SK-N-SH (cell line): ENCODE measurements at regions not wholly inside any gene's neighbourhood (a gene's known extent, or its start where the extent isn't known, plus 50 kb on each side); places are given as distances from the start of the nearest gene placed in this dataset.

Experiments used
- CTCF ChIA-PET: fragments of 300-600, 350-600 bp; formaldehyde crosslinking; extraction: SDS; loops from one replicate; lab custom pipeline; 2021; lab: Yijun Ruan, JAX
- POLR2A ChIA-PET: fragments of 350-600 bp; sonication (Branson Sonifier 250); formaldehyde crosslinking; extraction: SDS; loops from one replicate; lab custom pipeline; 2020; ENCODE audit warnings: antibody characterized with exemption, inconsistent platforms; lab: Yijun Ruan, JAX
- DNase-seq: peaks from one replicate; pipeline ENCODE4 v3.0.0; 2012
- H2AFZ ChIP-seq: fragments of 200-600 bp; sonication (generic); 2 replicates; pipeline ENCODE4 v1.8.1; 2016; ENCODE audit warnings: antibody characterized with exemption, mild to moderate bottlenecking, low read depth
- H3F3A ChIP-seq: fragments of 200-600 bp; sonication (generic); replicated peaks from 2 replicates; pipeline ENCODE3; 2016; ENCODE audit warnings: antibody characterized with exemption, mild to moderate bottlenecking; ENCODE audit not compliant: insufficient read depth
- H3K27ac ChIP-seq, 2 experiments: fragments of 200-500 bp in 1 of 2; fragments of 200-600 bp in 1 of 2; sonication (Bioruptor generic) in 1 of 2; sonication (generic), shearing (Covaris generic) in 1 of 2; 2 replicates each; pipeline versions ENCODE4 v1.5.1 to v1.6.1; 2014 to 2016; ENCODE audit warnings: low read depth in 2 of 2, inconsistent platforms in 1 of 2, low read length in 1 of 2, mild to moderate bottlenecking in 1 of 2, mixed read lengths in 1 of 2
- H3K27me3 ChIP-seq: fragments of 200-600 bp; sonication (generic), shearing (Covaris generic); 2 replicates; pipeline ENCODE4 v1.6.1; 2016; ENCODE audit warnings: mixed run types; ENCODE audit not compliant: insufficient read depth
- H3K36me3 ChIP-seq, 2 experiments: fragments of 200-500 bp in 1 of 2; fragments of 200-600 bp in 1 of 2; sonication (Bioruptor generic) in 1 of 2; sonication (generic) in 1 of 2; replicated peaks in 1 of 2; 2 replicates each; pipeline versions ENCODE3 to v1.5.1; 2014 to 2016; ENCODE audit warnings: low read length in 1 of 2, mild to moderate bottlenecking in 1 of 2; ENCODE audit not compliant: insufficient read depth in 2 of 2, control insufficient read depth in 1 of 2
- H3K4me1 ChIP-seq, 2 experiments: fragments of 200-500 bp in 1 of 2; fragments of 200-600 bp in 1 of 2; sonication (Bioruptor generic) in 1 of 2; sonication (generic), shearing (Covaris generic) in 1 of 2; 2 replicates each; pipeline versions ENCODE4 v1.5.1 to v1.6.1; 2014 to 2016; ENCODE audit warnings: low read depth in 1 of 2, low read length in 1 of 2, mixed run types in 1 of 2; ENCODE audit not compliant: insufficient read depth in 2 of 2, control insufficient read depth in 1 of 2
- H3K4me2 ChIP-seq: fragments of 200-600 bp; sonication (generic), shearing (Covaris generic); 2 replicates; pipeline ENCODE4 v1.6.1; 2017; ENCODE audit warnings: mixed run types
- H3K4me3 ChIP-seq, 2 experiments: fragments of 200-500 bp in 1 of 2; fragments of 200-600 bp in 1 of 2; sonication (Bioruptor generic) in 1 of 2; sonication (generic), shearing (Covaris generic) in 1 of 2; 2 replicates each; pipeline versions ENCODE4 v1.5.1 to v1.8.1; 2014 to 2016; ENCODE audit warnings: low read depth in 2 of 2, inconsistent platforms in 1 of 2, low read length in 1 of 2, mild to moderate bottlenecking in 1 of 2, mixed read lengths in 1 of 2, moderate library complexity in 1 of 2
- H3K79me2 ChIP-seq: fragments of 200-600 bp; sonication (generic); 2 replicates; pipeline ENCODE4 v1.8.1; 2017; ENCODE audit warnings: mild to moderate bottlenecking; ENCODE audit not compliant: insufficient read depth
- H3K9ac ChIP-seq: fragments of 200-600 bp; sonication (generic); 2 replicates; pipeline ENCODE4 v1.6.1; 2017; ENCODE audit warnings: mixed run types
- H3K9me2 ChIP-seq: fragments of 200-600 bp; sonication (generic); 2 replicates; pipeline ENCODE4 v1.6.1; 2017; ENCODE audit warnings: mixed run types
- H3K9me3 ChIP-seq: fragments of 200-600 bp; sonication (generic); 2 replicates; pipeline ENCODE4 v1.6.1; 2017; ENCODE audit warnings: mixed run types, mild to moderate bottlenecking, moderate library complexity
- H4K20me1 ChIP-seq: fragments of 200-600 bp; sonication (generic); 2 replicates; pipeline ENCODE4 v1.6.1; 2017; ENCODE audit warnings: mild to moderate bottlenecking, mixed run types; ENCODE audit not compliant: insufficient read depth
- EP300 ChIP-seq, 2 experiments: IDR thresholded peaks; 2 replicates each; pipeline versions ENCODE4 v1.4.0 to v1.6.1; 2012; ENCODE audit warnings: borderline replicate concordance in 1 of 2, low read depth in 1 of 2, low read length in 1 of 2
- EZH2phosphoT487 ChIP-seq: fragments of 200-600 bp; sonication (generic); IDR thresholded peaks from 2 replicates; pipeline ENCODE4 v1.6.1; 2017; ENCODE audit warnings: low read depth, mixed run types, mild to moderate bottlenecking, antibody characterized with exemption, moderate library complexity, borderline replicate concordance
- FOXJ3 ChIP-seq: sonication (generic); formaldehyde crosslinking; IDR thresholded peaks from 2 replicates; pipeline ENCODE4 v1.5.1; 2020; ENCODE audit warnings: mild to moderate bottlenecking, missing genetic modification reagents
- IRF3 ChIP-seq: fragments of 150-350 bp; IDR thresholded peaks from 2 replicates; pipeline ENCODE4 v1.6.1; 2016; ENCODE audit warnings: mild to moderate bottlenecking, low read depth, low read length
- NRF1 ChIP-seq: IDR thresholded peaks from 2 replicates; pipeline ENCODE4 v1.6.1; 2012; ENCODE audit warnings: low read depth, mild to moderate bottlenecking, low read length
- REST ChIP-seq: IDR thresholded peaks from 2 replicates; pipeline ENCODE4 v1.6.1; 2012; ENCODE audit warnings: mild to moderate bottlenecking, low read depth, low read length, moderate library complexity
- TAF1 ChIP-seq: IDR thresholded peaks from 2 replicates; pipeline ENCODE4 v1.6.1; 2012; ENCODE audit warnings: low read depth, mild to moderate bottlenecking, low read length, moderate library complexity, borderline replicate concordance
- YY1 ChIP-seq: IDR thresholded peaks from 2 replicates; pipeline ENCODE4 v1.4.0; 2012; ENCODE audit warnings: low read depth, mild to moderate bottlenecking
- WGBS: methylation state at CpG from one replicate; pipeline ENCODE4 v1.1.6; 2017; ENCODE audit warnings: low lambda C conversion rate; 5-methylcytosine and 5-hydroxymethylcytosine counted together
- TF ChIP-seq, protein P1 (sequence below): IDR thresholded peaks from 2 replicates; pipeline ENCODE4 v1.4.0; 2012; ENCODE audit warnings: low read depth, borderline replicate concordance

GRCh38 chr3:66582721-66583423 lies 82.0 kb upstream of the LRIG1 start:
- WGBS: 80% methylated on average over 21 of the region's 24 CpGs

More at GRCh38 chr3:66582721-66583423, 82.0 kb upstream of the LRIG1 start:
- no peaks in the 10 kb centered on the region for H3K4me1 ChIP-seq
- H3K27ac ChIP-seq: no peak overlapping the region
- H3F3A ChIP-seq: no peaks in the 10 kb centered on the region
- no peak for DNase-seq
- no peaks in the 10 kb centered on the region for H3K36me3 ChIP-seq
- ChIA-PET CTCF (interaction anchor here (1.1 to 2.0 kb wide), 2 partner anchors 10 to 306 kb away, joined by 3 to 4 read pairs; no protein-coding TSS in a partner anchor), POLR2A (interaction anchor here (0.6 kb wide), 1 partner anchor 19 kb away, joined by 3 read pairs; no protein-coding TSS in a partner anchor)
- no peak overlapping the region for H2AFZ ChIP-seq
- H3K9ac ChIP-seq: no peak overlapping the region
- H3K9me3 ChIP-seq: no peaks in the 10 kb centered on the region
- H4K20me1 ChIP-seq: no peaks in the 10 kb centered on the region
- H3K4me2 ChIP-seq: no peak overlapping the region
- H3K79me2 ChIP-seq: no peaks in the 10 kb centered on the region
- H3K27me3 ChIP-seq: no peaks in the 10 kb centered on the region
- TF ChIP-seq YY1 (no peak), EZH2phosphoT487 (no peak), IRF3 (no peak), NRF1 (no peak), REST (no peak), EP300 (IDR thresholded peaks at IDR 0.05; ENCODE audit: borderline replicate concordance in 1 of 2, low read depth in 1 of 2, low read length in 1 of 2) (no peak), FOXJ3 (CRISPR knock-in tag) (no peak), TAF1 (no peak)
- TF ChIP-seq, protein P1, sequence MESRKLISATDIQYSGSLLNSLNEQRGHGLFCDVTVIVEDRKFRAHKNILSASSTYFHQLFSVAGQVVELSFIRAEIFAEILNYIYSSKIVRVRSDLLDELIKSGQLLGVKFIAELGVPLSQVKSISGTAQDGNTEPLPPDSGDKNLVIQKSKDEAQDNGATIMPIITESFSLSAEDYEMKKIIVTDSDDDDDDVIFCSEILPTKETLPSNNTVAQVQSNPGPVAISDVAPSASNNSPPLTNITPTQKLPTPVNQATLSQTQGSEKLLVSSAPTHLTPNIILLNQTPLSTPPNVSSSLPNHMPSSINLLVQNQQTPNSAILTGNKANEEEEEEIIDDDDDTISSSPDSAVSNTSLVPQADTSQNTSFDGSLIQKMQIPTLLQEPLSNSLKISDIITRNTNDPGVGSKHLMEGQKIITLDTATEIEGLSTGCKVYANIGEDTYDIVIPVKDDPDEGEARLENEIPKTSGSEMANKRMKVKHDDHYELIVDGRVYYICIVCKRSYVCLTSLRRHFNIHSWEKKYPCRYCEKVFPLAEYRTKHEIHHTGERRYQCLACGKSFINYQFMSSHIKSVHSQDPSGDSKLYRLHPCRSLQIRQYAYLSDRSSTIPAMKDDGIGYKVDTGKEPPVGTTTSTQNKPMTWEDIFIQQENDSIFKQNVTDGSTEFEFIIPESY: no peak
- H3K9me2 ChIP-seq: no peaks in the 10 kb centered on the region
- no peak overlapping the region for H3K4me3 ChIP-seq
